ENCODE measurements at regions not wholly inside any gene's neighbourhood (a gene's known extent, or its start where the extent isn't known, plus 50 kb on each side); places are given as distances from the start of the nearest gene placed in this dataset.
"Not testable (repeated sequence)": the region's sequence is repeated elsewhere in the genome, so short reads cannot be mapped to it uniquely, and the experiment has no call there.

- no peak for DNase-seq (ENCODE audit: low spot score)
These were observed 154.7 kb downstream of the BTBD3 start for GRCh38 chr20:12072221-12072953.

- DNase-seq (ENCODE audit: low spot score), result no peak
These were observed 155.2 kb downstream of the BTBD3 start for GRCh38 chr20:12072954-12073264.

DNA sequence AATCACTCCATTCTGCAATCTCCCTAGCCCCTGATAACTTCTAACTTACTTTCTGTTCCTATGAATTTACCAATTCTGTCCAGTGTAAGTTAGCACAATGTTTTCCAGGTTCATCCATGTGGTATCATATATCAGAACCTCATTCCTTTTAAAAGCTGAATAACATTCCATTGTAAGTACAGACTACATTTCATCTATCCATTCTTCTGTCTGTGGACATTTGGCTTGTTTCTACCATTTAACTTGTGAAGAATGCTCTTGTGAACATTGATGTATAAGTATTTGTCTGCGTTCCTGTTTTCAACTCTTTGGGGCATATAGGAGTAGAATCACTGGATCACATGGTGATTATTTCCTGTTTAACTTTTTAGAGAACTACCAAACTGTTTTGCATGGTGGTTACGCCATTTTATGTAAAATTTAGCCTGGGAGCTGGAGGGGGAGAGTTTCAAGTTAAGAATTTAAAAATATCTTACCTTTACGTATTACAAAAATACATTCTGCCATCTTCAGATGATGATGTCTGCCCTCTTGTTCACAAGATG lies 156.5 kb downstream of the BTBD3 start:
- no peak for DNase-seq (ENCODE audit: low spot score)

DNA sequence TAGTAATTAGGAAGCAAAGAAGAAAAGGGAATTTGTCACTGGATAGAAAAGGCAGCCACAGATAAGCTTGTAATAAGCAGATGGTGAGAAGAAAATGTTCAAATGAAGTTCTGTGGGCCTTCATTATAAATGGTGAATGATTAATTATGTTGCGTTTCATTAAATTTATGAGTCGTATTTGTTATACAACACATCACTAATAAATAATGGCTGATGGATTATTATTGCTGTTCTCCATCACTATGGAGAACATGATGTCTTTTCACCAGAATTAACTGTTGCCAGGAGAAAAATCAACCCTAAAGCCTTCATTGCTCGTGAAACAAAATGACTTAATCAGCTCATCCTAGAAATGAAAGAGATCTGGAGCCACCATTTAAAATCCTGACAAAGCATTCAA lies 158.5 kb downstream of the BTBD3 start:
- DNase-seq (ENCODE audit: low spot score), result no peak

DNA sequence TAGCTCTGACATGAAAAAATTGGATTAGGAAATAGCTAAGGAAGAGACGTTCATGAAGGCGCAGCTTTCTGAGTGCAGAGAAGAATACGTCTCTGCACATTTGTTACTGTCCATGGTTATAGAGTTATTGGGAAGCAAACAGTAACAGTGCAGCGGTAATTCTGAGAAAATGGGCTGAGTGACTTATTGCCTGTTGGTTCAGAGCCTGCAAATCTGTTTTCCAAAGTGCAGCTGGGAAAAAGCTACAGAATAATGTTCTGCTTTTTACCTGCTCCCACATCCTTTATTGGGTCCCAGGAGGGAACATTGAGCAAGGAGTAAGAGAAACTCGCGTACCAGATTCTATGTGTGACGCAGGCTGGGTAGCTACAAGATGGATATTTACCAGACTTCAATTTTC lies 160.2 kb downstream of the BTBD3 start:
- no peak for DNase-seq (ENCODE audit: low spot score)

DNA sequence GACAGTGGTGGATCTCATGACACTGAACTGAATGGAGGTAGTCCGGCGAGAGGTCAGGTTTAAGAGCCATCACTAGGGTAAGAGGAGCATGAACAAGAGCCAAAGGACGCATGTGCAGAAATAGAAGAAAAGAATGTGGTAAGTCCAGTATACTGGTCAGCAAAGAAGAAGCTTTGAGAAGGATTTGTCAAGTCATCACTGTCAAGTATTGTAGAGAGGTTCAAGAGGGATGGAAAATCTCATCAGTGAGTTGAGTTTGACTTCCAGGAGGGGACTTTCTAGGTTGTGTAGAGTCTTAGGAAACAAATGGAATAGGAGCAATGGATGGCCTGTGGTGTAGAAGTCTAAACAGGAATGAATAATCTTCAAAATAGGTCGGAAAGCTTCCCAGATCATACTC lies 161.8 kb downstream of the BTBD3 start:
- no peak for DNase-seq (ENCODE audit: low spot score)

GRCh38 chr20:12083269-12083668 lies 165.6 kb downstream of the BTBD3 start:
- DNase-seq (ENCODE audit: low spot score), result no peak

- no peak for DNase-seq (ENCODE audit: low spot score)
These were observed 166.8 kb downstream of the BTBD3 start for GRCh38 chr20:12084482-12084881.

DNA sequence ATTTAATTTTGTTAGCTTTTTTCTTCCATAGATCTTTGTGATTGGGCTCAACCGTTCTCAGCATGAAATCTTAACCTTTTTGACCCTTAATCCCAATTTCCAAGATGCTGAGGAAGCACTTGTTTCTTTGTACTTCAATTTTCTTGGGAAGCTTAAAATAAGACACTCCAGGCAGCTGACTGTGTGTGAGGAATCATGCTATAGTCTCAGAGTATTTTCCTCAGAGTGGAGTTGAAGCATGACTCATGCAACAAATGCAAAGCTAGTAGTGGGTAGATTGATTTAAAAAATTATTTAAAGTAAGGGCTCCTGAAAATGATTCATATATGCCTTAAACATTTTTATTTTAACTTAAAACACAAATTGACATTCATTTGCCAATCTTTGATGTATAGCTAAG lies 168.7 kb downstream of the BTBD3 start:
- DNase-seq (ENCODE audit: low spot score), result no peak

- no peak for DNase-seq (ENCODE audit: low spot score)
These were observed 173.2 kb downstream of the BTBD3 start for GRCh38 chr20:12090920-12091319.

DNA sequence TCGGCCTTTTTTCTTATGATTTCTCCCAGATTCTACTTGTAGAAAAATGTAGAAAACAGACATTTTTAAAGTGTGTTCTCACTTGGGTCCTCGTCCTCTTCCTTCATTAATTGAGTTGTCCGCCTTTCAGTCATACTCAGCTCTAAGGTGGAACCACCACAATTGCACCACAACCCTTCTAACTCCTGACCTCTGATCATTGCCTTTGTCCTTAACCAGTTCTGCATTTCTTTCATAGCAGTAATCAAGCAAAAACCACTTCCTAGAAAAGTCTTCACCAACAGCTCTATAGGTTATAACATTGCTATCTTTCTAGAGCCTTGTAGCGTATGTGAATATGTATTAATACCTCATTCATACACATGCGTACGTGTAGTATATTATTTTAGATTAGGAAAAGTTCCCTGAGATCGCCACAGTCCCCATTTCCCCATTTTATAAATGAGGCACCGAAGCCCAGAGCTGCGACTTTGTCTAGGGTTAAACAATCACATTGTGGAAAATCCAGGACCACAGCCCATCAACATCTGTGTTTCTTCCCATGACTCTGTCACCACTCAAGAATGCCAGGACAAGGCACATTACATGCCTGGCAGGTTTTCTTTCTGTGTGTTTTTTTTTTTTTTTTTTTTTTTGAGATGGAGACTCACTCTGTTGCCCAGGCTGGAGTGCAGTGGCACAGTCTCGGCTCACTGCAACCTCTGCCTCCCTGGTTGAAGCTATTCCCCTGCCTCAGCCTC lies 175.5 kb downstream of the BTBD3 start:
- no peak for DNase-seq (ENCODE audit: low spot score)

DNA sequence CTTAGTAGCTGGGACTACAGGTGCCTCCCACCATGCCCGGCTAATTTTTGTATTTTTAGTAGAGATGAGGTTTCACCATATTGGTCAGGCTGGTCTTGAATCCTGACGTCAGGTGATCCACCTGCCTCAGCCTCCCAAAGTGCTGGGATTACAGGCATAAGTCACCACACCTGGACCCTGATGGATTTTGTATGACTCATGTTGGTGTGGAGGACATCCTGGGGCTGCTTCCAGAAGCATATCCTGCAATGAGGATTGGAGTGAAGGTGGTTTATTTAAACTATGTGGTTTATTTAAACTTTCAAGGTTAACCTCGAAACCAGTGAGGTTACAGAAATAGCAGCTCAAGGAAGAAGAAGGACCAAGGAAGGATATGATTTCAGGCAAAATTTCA lies 176.1 kb downstream of the BTBD3 start:
- not testable (repeated sequence) for DNase-seq (ENCODE audit: low spot score)

GRCh38 chr20:12095180-12095920 lies 177.7 kb downstream of the BTBD3 start:
- DNase-seq (ENCODE audit: low spot score), result no peak

DNA sequence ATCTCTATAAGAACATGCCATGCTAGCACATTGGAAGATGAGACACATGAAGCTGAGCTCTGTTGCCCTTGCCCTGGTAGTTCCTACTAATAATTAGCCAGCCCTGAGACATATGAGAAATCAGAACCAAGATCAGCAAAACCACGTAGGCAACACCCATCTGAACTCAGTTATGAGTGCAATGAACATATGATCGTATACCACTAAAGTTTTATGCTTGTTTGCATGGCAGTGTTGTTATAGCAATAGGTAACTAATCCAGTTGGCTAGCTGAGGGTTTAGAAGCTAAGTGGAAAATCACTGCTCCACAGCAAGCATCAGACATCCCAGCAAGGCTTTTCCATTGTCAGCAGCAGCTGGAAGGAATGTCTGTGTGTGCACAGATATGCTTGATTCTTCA lies 180.7 kb downstream of the BTBD3 start:
- no peak for DNase-seq (ENCODE audit: low spot score)

GRCh38 chr20:12108846-12109245 lies 191.2 kb downstream of the BTBD3 start:
- DNase-seq (ENCODE audit: low spot score), result no peak

- DNase-seq (ENCODE audit: low spot score), result no peak
These were observed 192.6 kb downstream of the BTBD3 start for GRCh38 chr20:12110274-12110673.

GRCh38 chr20:12110711-12111110 lies 193.0 kb downstream of the BTBD3 start:
- no peak for DNase-seq (ENCODE audit: low spot score)

DNA sequence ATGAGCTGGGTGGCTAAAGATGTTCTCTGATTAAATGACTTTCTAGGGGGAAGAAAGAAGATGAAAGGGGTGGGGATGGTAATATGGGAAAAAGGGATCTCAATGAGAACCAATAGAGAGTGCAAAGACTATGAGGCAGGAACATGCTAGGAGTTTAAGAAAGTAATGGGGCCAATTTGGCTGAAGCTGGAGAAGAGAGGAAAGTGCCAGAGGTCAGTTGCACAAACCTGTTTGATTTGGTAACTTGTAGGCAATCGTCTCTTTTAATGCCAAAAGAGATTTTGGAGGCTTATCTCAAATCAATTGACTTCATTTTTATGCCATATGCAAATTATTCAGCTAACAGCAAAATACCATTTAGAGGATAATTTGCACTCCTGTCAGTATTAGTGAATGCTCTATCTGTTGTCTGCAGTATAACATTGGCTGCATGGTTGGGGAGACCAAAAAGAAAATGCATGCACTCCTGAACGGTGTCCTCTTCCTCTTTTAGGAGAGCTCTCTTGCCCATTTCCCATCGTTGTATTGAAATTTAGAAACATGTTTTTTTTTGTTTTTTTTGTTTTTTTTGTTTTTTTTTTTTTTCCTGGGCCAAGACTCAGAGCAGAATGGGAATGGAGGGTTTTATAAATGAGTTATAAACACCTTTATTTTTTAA lies 193.9 kb downstream of the BTBD3 start:
- no peak for DNase-seq (ENCODE audit: low spot score)

DNA sequence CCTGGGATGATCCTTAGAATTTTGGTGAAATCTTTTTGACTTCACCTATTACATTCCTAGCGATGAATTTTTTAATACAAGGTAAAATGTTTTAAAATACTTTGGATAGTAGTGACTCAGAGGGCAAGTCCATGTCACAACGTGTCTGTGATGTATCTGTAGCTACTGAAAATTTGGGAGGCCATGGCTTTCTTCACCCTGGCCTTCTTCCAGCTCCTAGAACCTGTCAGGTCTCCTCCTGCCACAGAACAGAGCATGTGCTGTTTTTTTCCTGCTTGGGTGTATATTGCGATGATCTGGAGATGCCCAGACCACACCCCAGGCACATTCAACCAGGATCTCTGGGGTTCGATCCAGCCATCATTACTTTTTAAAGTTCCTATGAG lies 194.4 kb downstream of the BTBD3 start:
- DNase-seq (ENCODE audit: low spot score), result no peak

- no peak for DNase-seq (ENCODE audit: low spot score)
These were observed 195.0 kb downstream of the BTBD3 start for GRCh38 chr20:12112665-12113064.

DNA sequence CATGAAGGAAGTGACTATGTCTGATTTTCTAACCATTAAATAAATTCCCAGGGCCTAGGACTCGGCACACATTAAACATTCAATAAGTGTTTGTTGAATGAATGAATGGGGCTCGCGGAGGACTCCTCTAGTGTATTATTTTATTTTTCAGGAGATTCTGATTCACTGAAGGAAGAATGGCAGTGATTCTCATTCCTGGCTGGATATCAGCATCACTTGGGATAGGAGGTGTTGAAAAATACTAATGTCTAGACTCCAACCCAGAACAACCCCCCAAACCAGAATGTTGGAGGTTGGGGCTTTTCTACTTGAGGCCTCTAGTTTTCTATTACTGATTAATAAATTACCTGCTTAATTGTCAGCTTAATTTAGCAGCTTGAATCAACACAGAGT lies 195.4 kb downstream of the BTBD3 start:
- no peak for DNase-seq (ENCODE audit: low spot score)
